H9 (cell line): ENCODE measurements at regions not wholly inside any gene's neighbourhood (a gene's known extent, or its start where the extent isn't known, plus 50 kb on each side); places are given as distances from the start of the nearest gene placed in this dataset.

Experiments
- DNase-seq: peaks from one replicate; pipeline ENCODE4 v3.0.0-alpha.2; 2017
- H2AFZ ChIP-seq: one replicate; pipeline ENCODE4 v1.6.1; 2013; ENCODE audit warnings: mild to moderate bottlenecking, low read length, control low read depth, moderate library complexity
- H2AK5ac ChIP-seq: 2 replicates; pipeline ENCODE4 v1.6.1; 2013; ENCODE audit warnings: low read length, control low read depth, mixed read lengths; ENCODE audit not compliant: insufficient read length
- H2BK120ac ChIP-seq: one replicate; pipeline ENCODE4 v1.6.1; 2013; ENCODE audit warnings: low read depth, mild to moderate bottlenecking, low read length, control low read depth, inconsistent platforms; ENCODE audit not compliant: poor library complexity, severe bottlenecking
- H2BK12ac ChIP-seq: 2 replicates; pipeline ENCODE4 v1.6.1; 2013; ENCODE audit warnings: low read length, control low read depth, mixed read lengths, low read depth; ENCODE audit not compliant: insufficient read length
- H2BK15ac ChIP-seq: 2 replicates; pipeline ENCODE4 v1.6.1; 2013; ENCODE audit warnings: low read depth, low read length, control low read depth
- H2BK20ac ChIP-seq: one replicate; pipeline ENCODE4 v1.6.1; 2013; ENCODE audit warnings: low read depth, mild to moderate bottlenecking, low read length, control low read depth, inconsistent platforms; ENCODE audit not compliant: poor library complexity, severe bottlenecking
- H2BK5ac ChIP-seq: 2 replicates; pipeline ENCODE4 v1.6.1; 2013; ENCODE audit warnings: low read length, control low read depth, mixed read lengths; ENCODE audit not compliant: insufficient read length
- H3K14ac ChIP-seq: 2 replicates; pipeline ENCODE4 v1.6.1; 2013; ENCODE audit warnings: low read length, control low read depth; ENCODE audit not compliant: insufficient read depth
- H3K18ac ChIP-seq: 2 replicates; pipeline ENCODE4 v1.6.1; 2013; ENCODE audit warnings: low read depth, mild to moderate bottlenecking, mixed read lengths, low read length, control low read depth; ENCODE audit not compliant: insufficient read length
- H3K23ac ChIP-seq: 2 replicates; pipeline ENCODE4 v1.6.1; 2013; ENCODE audit warnings: low read length, control low read depth, mixed read lengths, low read depth; ENCODE audit not compliant: insufficient read length
- H3K23me2 ChIP-seq: 2 replicates; pipeline ENCODE4 v1.6.1; 2013; ENCODE audit warnings: low read depth, mild to moderate bottlenecking, mixed read lengths, low read length, control low read depth; ENCODE audit not compliant: insufficient read length, poor library complexity, severe bottlenecking
- H3K27ac ChIP-seq: 2 replicates; pipeline ENCODE4 v1.5.1; 2013; ENCODE audit warnings: low read length, control low read depth, mixed read lengths, low read depth; ENCODE audit not compliant: insufficient read length
- H3K27me3 ChIP-seq: 2 replicates; pipeline ENCODE4 v1.6.1; 2013; ENCODE audit warnings: low read length, control low read depth, inconsistent platforms; ENCODE audit not compliant: insufficient read depth
- H3K4ac ChIP-seq: 2 replicates; pipeline ENCODE4 v1.6.1; 2013; ENCODE audit warnings: low read depth, mild to moderate bottlenecking, control low read depth, inconsistent platforms, low read length, moderate library complexity
- H3K4me1 ChIP-seq: 2 replicates; pipeline ENCODE4 v1.6.1; 2013; ENCODE audit warnings: low read length, control low read depth, inconsistent platforms; ENCODE audit not compliant: insufficient read depth
- H3K4me2 ChIP-seq: 2 replicates; pipeline ENCODE4 v1.6.1; 2013; ENCODE audit warnings: low read length, control low read depth, mixed read lengths; ENCODE audit not compliant: insufficient read length, insufficient read depth
- H3K56ac ChIP-seq: 2 replicates; pipeline ENCODE4 v1.6.1; 2013; ENCODE audit warnings: low read depth, mild to moderate bottlenecking, mixed read lengths, low read length, control low read depth; ENCODE audit not compliant: insufficient read length
- H3K79me1 ChIP-seq: 2 replicates; pipeline ENCODE4 v1.6.1; 2013; ENCODE audit warnings: low read depth, mild to moderate bottlenecking, moderate library complexity, low read length, control low read depth, inconsistent platforms; ENCODE audit not compliant: insufficient read depth, poor library complexity, severe bottlenecking
- H3K79me2 ChIP-seq: 2 replicates; pipeline ENCODE4 v1.6.1; 2013; ENCODE audit warnings: low read length, control low read depth, inconsistent platforms; ENCODE audit not compliant: insufficient read depth
- H3K9ac ChIP-seq: 2 replicates; pipeline ENCODE4 v1.6.1; 2013; ENCODE audit warnings: low read length, control low read depth, mixed read lengths; ENCODE audit not compliant: insufficient read length; ENCODE audit errors: extremely low read depth
- H3K9me3 ChIP-seq: one replicate; pipeline ENCODE4 v1.6.1; 2013; ENCODE audit warnings: low read depth, low read length, inconsistent platforms; ENCODE audit not compliant: control insufficient read depth
- H3T11ph ChIP-seq: one replicate; pipeline ENCODE4 v1.6.1; 2013; ENCODE audit warnings: mild to moderate bottlenecking, low read length, control low read depth, inconsistent platforms
- H4K20me1 ChIP-seq: one replicate; pipeline ENCODE4 v1.6.1; 2013; ENCODE audit not compliant: control insufficient read depth, insufficient read length, insufficient read depth
- H4K5ac ChIP-seq: 2 replicates; pipeline ENCODE4 v1.6.1; 2013; ENCODE audit warnings: low read depth, mild to moderate bottlenecking, mixed read lengths, low read length, control low read depth; ENCODE audit not compliant: insufficient read length
- H4K8ac ChIP-seq: replicated peaks from 2 replicates; pipeline ENCODE4 v1.6.1; 2013; ENCODE audit warnings: low read length, control low read depth, mixed read lengths, low read depth; ENCODE audit not compliant: insufficient read length
- H4K91ac ChIP-seq: 2 replicates; pipeline ENCODE4 v1.6.1; 2013; ENCODE audit warnings: low read depth, mild to moderate bottlenecking, moderate library complexity, mixed read lengths, low read length, control low read depth; ENCODE audit not compliant: insufficient read length
- H3K27ac Mint-ChIP-seq, 3 experiments: 2 replicates in 2 of 3; 3 replicates in 1 of 3; pipeline ENCODE4 v1.8.0; 2020 to 2021; ENCODE audit warnings: mixed read lengths in 3 of 3, mild to moderate bottlenecking in 1 of 3, moderate library complexity in 1 of 3
- H3K27me3 Mint-ChIP-seq: 2 replicates; pipeline ENCODE4 v1.8.0; 2021; ENCODE audit warnings: low read depth, mild to moderate bottlenecking, moderate library complexity, mixed read lengths
- H3K36me3 Mint-ChIP-seq, 3 experiments: 2 replicates in 2 of 3; 3 replicates in 1 of 3; pipeline ENCODE4 v1.8.0; 2020 to 2021; ENCODE audit warnings: low read depth in 3 of 3, mixed read lengths in 3 of 3; ENCODE audit not compliant: insufficient read depth in 1 of 3
- H3K4me1 Mint-ChIP-seq, 2 experiments: 2 replicates each; pipeline ENCODE4 v1.8.0; 2020; ENCODE audit warnings: mixed read lengths in 2 of 2
- H3K4me3 Mint-ChIP-seq, 2 experiments: 2 replicates in 1 of 2; 3 replicates in 1 of 2; pipeline ENCODE4 v1.8.0; 2020 to 2021; ENCODE audit warnings: mild to moderate bottlenecking in 2 of 2, mixed read lengths in 2 of 2, moderate library complexity in 1 of 2
- H3K9me3 Mint-ChIP-seq, 2 experiments: 2 replicates in 1 of 2; 3 replicates in 1 of 2; pipeline ENCODE4 v1.8.0; 2020; ENCODE audit warnings: mild to moderate bottlenecking in 2 of 2, mixed read lengths in 2 of 2, moderate library complexity in 1 of 2
- CTCF ChIP-seq: fragments of 200-600 bp; sonication (generic); conservative IDR thresholded peaks from 3 replicates; pipeline ENCODE4 v1.8.0; 2021; ENCODE audit warnings: antibody characterized with exemption, mild to moderate bottlenecking
- WGBS: extraction: QIAGEN DNeasy Blood & Tissue Kit; methylation state at CpG from one replicate; pipeline ENCODE4 v1.1.7; 2013; ENCODE audit warnings: missing lambda C conversion rate, low lambda C conversion rate, mixed read lengths; ENCODE audit not compliant: insufficient read length; ENCODE audit errors: extremely low coverage; 5-methylcytosine and 5-hydroxymethylcytosine counted together

- no peaks in the 10 kb centered on the region; a peak in 1 of 4 replicates for H3K4me1 Mint-ChIP-seq
Observed at GRCh38 chr4:151564321-151564720, 155.3 kb downstream of the FHIP1A start.

More at GRCh38 chr4:151564321-151564720, 155.3 kb downstream of the FHIP1A start:
- H3K56ac ChIP-seq: no peak overlapping the region
- H4K20me1 ChIP-seq: no peaks in the 10 kb centered on the region
- no peak overlapping the region for H2BK120ac ChIP-seq
- no peaks in the 10 kb centered on the region for H3K4me1 ChIP-seq
- no peak overlapping the region for H2BK20ac ChIP-seq
- H4K8ac ChIP-seq: no peak overlapping the region
- H3T11ph ChIP-seq: no peak overlapping the region
- no peak overlapping the region for H4K91ac ChIP-seq
- H3K27me3 Mint-ChIP-seq: no peaks in the 10 kb centered on the region
- no peaks in the 10 kb centered on the region for H3K9me3 Mint-ChIP-seq
- no peak overlapping the region for H3K14ac ChIP-seq
- H2AK5ac ChIP-seq: no peak overlapping the region
- 0 out of 2 replicates have a peak, but pooled peaks cover 2% of the 10 kb centered on the region for H3K79me2 ChIP-seq
- no peak overlapping the region for H4K5ac ChIP-seq
- no peak overlapping the region for H3K18ac ChIP-seq
- H2BK15ac ChIP-seq: no peak overlapping the region
- H3K27me3 ChIP-seq: no peaks in the 10 kb centered on the region
- no peak overlapping the region for H3K9ac ChIP-seq
- TF ChIP-seq CTCF: no peak
- no peak overlapping the region for H3K4ac ChIP-seq
- no peak overlapping the region for H3K4me2 ChIP-seq
- no peaks in the 10 kb centered on the region; a peak in 1 of 7 replicates for H3K36me3 Mint-ChIP-seq
- no CpG with 5 or more reads among the region's 2 CpGs for WGBS
- H3K23me2 ChIP-seq: no peaks in the 10 kb centered on the region
- H3K23ac ChIP-seq: no peak overlapping the region
- no peaks in the 10 kb centered on the region for H3K9me3 ChIP-seq
- H3K79me1 ChIP-seq: no peaks in the 10 kb centered on the region
- no peak overlapping the region for H3K4me3 Mint-ChIP-seq
- no peak overlapping the region for H2BK12ac ChIP-seq
- H2BK5ac ChIP-seq: no peak overlapping the region
- no peak overlapping the region for H2AFZ ChIP-seq
- peak overlapping the region in 1 of 3 experiments; percentile 12; a peak in 1 of 7 replicates for H3K27ac Mint-ChIP-seq
- H3K27ac ChIP-seq: no peak overlapping the region
- no peak for DNase-seq
